ENCODE measurements at regions not wholly inside any gene's neighbourhood (a gene's known extent, or its start where the extent isn't known, plus 50 kb on each side); places are given as distances from the start of the nearest gene placed in this dataset.

DNA sequence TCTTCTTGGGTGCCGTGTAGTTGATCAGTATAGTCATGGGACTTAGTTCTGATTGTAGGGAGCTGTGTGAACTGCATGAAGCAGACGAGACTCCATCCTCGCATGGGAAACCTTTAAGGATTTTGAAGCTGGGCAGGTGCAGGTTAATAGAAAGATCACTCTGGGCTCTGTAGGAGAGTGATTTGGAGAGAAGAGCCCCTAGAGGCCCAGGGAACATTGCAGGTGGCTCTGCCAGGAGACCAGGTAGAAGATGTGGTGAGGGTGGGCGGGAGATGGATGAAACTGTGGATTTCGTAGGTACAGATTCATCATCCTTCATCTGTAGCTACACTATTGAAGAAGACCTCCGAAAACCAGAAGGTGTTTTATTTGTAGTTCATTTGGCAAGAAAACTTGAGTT lies 53.3 kb downstream of the UTRN start:
- no peak for TF ChIP-seq POLR2A (IDR thresholded peaks at IDR 0.05)
- TF ChIP-seq, protein P1, sequence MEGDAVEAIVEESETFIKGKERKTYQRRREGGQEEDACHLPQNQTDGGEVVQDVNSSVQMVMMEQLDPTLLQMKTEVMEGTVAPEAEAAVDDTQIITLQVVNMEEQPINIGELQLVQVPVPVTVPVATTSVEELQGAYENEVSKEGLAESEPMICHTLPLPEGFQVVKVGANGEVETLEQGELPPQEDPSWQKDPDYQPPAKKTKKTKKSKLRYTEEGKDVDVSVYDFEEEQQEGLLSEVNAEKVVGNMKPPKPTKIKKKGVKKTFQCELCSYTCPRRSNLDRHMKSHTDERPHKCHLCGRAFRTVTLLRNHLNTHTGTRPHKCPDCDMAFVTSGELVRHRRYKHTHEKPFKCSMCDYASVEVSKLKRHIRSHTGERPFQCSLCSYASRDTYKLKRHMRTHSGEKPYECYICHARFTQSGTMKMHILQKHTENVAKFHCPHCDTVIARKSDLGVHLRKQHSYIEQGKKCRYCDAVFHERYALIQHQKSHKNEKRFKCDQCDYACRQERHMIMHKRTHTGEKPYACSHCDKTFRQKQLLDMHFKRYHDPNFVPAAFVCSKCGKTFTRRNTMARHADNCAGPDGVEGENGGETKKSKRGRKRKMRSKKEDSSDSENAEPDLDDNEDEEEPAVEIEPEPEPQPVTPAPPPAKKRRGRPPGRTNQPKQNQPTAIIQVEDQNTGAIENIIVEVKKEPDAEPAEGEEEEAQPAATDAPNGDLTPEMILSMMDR (IDR thresholded peaks at IDR 0.05), result no peak

Measured in Peyer's patch (tissue), 4 donors.